ENCODE measurements at regions not wholly inside any gene's neighbourhood (a gene's known extent, or its start where the extent isn't known, plus 50 kb on each side); places are given as distances from the start of the nearest gene placed in this dataset.

DNA sequence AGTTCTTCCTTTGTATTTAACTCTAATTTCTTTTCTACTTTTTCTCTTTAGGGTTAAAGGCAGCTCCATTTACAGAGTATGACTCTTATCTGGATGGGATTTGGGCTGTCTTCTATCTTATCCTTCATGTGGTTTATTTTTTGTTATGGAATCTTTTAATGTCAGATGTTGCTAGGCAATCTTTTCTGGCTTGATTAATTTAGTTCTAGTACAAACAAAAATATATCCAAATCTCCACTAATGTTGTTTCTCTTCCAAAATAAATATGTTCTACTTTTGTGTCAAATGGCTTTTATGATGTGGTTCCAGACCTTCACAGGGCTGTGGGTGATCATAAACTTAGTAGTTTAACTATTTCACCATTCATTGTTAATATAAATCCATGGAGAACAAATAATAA is 246.9 kb downstream of the AHR start:
- BruUV-seq (replicated peaks), result no TSS peak
- no peak for TF ChIP-seq ZFX (CRISPR knock-in tag; IDR thresholded peaks at IDR 0.05; ENCODE audit: low read depth)
- TF ChIP-seq, protein P1, sequence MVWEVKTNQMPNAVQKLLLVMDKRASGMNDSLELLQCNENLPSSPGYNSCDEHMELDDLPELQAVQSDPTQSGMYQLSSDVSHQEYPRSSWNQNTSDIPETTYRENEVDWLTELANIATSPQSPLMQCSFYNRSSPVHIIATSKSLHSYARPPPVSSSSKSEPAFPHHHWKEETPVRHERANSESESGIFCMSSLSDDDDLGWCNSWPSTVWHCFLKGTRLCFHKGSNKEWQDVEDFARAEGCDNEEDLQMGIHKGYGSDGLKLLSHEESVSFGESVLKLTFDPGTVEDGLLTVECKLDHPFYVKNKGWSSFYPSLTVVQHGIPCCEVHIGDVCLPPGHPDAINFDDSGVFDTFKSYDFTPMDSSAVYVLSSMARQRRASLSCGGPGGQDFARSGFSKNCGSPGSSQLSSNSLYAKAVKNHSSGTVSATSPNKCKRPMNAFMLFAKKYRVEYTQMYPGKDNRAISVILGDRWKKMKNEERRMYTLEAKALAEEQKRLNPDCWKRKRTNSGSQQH (CRISPR knock-in tag; IDR thresholded peaks at IDR 0.05; ENCODE audit: low read depth), result no peak
- TF ChIP-seq BRD4 (CRISPR knock-in tag; IDR thresholded peaks at IDR 0.05), result no peak
- no peak for TF ChIP-seq ZNF253 (CRISPR knock-in tag; IDR thresholded peaks at IDR 0.05; ENCODE audit: borderline replicate concordance)
- TF ChIP-seq ZSCAN22 (CRISPR knock-in tag; IDR thresholded peaks at IDR 0.05), result no peak
- TF ChIP-seq, protein P2, sequence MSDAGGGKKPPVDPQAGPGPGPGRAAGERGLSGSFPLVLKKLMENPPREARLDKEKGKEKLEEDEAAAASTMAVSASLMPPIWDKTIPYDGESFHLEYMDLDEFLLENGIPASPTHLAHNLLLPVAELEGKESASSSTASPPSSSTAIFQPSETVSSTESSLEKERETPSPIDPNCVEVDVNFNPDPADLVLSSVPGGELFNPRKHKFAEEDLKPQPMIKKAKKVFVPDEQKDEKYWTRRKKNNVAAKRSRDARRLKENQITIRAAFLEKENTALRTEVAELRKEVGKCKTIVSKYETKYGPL (CRISPR knock-in tag; IDR thresholded peaks at IDR 0.05), result no peak
- no peak for TF ChIP-seq TBX3 (IDR thresholded peaks at IDR 0.05; ENCODE audit: borderline replicate concordance)
- no peak for TF ChIP-seq GABPB1 (CRISPR knock-in tag; IDR thresholded peaks at IDR 0.05)
- no peak for TF ChIP-seq CCAR2 (optimal IDR thresholded peaks at IDR 0.05; ENCODE audit: low read depth, low read length)
- TF ChIP-seq, protein P3, sequence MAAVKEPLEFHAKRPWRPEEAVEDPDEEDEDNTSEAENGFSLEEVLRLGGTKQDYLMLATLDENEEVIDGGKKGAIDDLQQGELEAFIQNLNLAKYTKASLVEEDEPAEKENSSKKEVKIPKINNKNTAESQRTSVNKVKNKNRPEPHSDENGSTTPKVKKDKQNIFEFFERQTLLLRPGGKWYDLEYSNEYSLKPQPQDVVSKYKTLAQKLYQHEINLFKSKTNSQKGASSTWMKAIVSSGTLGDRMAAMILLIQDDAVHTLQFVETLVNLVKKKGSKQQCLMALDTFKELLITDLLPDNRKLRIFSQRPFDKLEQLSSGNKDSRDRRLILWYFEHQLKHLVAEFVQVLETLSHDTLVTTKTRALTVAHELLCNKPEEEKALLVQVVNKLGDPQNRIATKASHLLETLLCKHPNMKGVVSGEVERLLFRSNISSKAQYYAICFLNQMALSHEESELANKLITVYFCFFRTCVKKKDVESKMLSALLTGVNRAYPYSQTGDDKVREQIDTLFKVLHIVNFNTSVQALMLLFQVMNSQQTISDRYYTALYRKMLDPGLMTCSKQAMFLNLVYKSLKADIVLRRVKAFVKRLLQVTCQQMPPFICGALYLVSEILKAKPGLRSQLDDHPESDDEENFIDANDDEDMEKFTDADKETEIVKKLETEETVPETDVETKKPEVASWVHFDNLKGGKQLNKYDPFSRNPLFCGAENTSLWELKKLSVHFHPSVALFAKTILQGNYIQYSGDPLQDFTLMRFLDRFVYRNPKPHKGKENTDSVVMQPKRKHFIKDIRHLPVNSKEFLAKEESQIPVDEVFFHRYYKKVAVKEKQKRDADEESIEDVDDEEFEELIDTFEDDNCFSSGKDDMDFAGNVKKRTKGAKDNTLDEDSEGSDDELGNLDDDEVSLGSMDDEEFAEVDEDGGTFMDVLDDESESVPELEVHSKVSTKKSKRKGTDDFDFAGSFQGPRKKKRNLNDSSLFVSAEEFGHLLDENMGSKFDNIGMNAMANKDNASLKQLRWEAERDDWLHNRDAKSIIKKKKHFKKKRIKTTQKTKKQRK (IDR thresholded peaks at IDR 0.05; ENCODE audit: low read length), result no peak
- TF ChIP-seq ZKSCAN5 (CRISPR knock-in tag; IDR thresholded peaks at IDR 0.05), result no peak
- TF ChIP-seq, protein P4, sequence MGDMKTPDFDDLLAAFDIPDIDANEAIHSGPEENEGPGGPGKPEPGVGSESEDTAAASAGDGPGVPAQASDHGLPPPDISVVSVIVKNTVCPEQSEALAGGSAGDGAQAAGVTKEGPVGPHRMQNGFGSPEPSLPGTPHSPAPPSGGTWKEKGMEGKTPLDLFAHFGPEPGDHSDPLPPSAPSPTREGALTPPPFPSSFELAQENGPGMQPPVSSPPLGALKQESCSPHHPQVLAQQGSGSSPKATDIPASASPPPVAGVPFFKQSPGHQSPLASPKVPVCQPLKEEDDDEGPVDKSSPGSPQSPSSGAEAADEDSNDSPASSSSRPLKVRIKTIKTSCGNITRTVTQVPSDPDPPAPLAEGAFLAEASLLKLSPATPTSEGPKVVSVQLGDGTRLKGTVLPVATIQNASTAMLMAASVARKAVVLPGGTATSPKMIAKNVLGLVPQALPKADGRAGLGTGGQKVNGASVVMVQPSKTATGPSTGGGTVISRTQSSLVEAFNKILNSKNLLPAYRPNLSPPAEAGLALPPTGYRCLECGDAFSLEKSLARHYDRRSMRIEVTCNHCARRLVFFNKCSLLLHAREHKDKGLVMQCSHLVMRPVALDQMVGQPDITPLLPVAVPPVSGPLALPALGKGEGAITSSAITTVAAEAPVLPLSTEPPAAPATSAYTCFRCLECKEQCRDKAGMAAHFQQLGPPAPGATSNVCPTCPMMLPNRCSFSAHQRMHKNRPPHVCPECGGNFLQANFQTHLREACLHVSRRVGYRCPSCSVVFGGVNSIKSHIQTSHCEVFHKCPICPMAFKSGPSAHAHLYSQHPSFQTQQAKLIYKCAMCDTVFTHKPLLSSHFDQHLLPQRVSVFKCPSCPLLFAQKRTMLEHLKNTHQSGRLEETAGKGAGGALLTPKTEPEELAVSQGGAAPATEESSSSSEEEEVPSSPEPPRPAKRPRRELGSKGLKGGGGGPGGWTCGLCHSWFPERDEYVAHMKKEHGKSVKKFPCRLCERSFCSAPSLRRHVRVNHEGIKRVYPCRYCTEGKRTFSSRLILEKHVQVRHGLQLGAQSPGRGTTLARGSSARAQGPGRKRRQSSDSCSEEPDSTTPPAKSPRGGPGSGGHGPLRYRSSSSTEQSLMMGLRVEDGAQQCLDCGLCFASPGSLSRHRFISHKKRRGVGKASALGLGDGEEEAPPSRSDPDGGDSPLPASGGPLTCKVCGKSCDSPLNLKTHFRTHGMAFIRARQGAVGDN (CRISPR knock-in tag; IDR thresholded peaks at IDR 0.05), result no peak
- TF ChIP-seq WIZ (CRISPR knock-in tag; IDR thresholded peaks at IDR 0.05), result no peak
- no peak for TF ChIP-seq ZEB1 (IDR thresholded peaks at IDR 0.05; ENCODE audit: insufficient replicate concordance, low read depth)
- TF ChIP-seq ZBTB3 (CRISPR knock-in tag; IDR thresholded peaks at IDR 0.05; ENCODE audit: borderline replicate concordance, low read depth), result no peak
- TF ChIP-seq FOXM1 (CRISPR knock-in tag; IDR thresholded peaks at IDR 0.05), result no peak
- TF ChIP-seq ARNT2 (CRISPR knock-in tag; IDR thresholded peaks at IDR 0.05; ENCODE audit: low read depth), result no peak

More for the DNA sequence above, 246.9 kb downstream of the AHR start:
- DNase-seq (ENCODE audit: low spot score) (no peak), FAIRE-seq (no peak), ATAC-seq (no peak)
- Histone ChIP-seq H3K4me1 (ENCODE audit: insufficient read depth, low read length) (peaks cover 18% of the 10 kb centered on the region), H3K79me2 (ENCODE audit: insufficient read depth, low read length) (no peaks in the 10 kb centered on the region), H3K4me3 (replicated peaks in 1 of 3; ENCODE audit: insufficient read depth in 1 of 3, low read depth in 2 of 3, low read length in 3 of 3) (no peak overlapping the region), H3K36me3 (replicated peaks in 1 of 2; ENCODE audit: control insufficient read depth in 1 of 2, insufficient read depth in 2 of 2, low read length in 2 of 2) (no peaks in the 10 kb centered on the region), H3K9ac (ENCODE audit: insufficient read depth, low read depth, low read length) (no peak overlapping the region), H3K27me3 (ENCODE audit: control insufficient read depth in 1 of 2, insufficient read depth in 2 of 2, low read length in 2 of 2) (no peaks in the 10 kb centered on the region), H3K9me3 (ENCODE audit: low read length) (no peaks in the 10 kb centered on the region), H2AFZ (ENCODE audit: low read length) (no peak overlapping the region), H4K20me1 (ENCODE audit: insufficient read depth, low read length) (no peaks in the 10 kb centered on the region), H3K27ac (ENCODE audit: extremely low read length, insufficient read depth, low read length) (no peak overlapping the region), H3K4me2 (ENCODE audit: low read depth, low read length) (no peak overlapping the region)
- ChIA-PET CTCF (ENCODE audit: low intra/inter-chr PET ratio, low total read pairs) (no interaction called here), POLR2A (no interaction called here)
- intact Hi-C loops (cut with micrococcal nuclease; ENCODE audit: unreplicated experiment), result loop anchor here (10.0 kb wide), 1 partner anchor 99 kb away; no protein-coding TSS in a partner anchor
- in situ Hi-C loops (cut with HindIII; ENCODE audit: extremely low pct_ligation_motif_present, low pct_unique_long_range_greater_than_20kb), result loop anchor here (25.0 kb wide), 1 partner anchor 608 kb away; no protein-coding TSS in a partner anchor

All from HepG2 (cell line).